Activated naive CD4-positive, alpha-beta T cell treated with anti-CD3 and anti-CD28 coated beads, Interleukin-2, amount 50 U/mL, for 24 hours (primary cell): ENCODE measurements at regions not wholly inside any gene's neighbourhood (a gene's known extent, or its start where the extent isn't known, plus 50 kb on each side); places are given as distances from the start of the nearest gene placed in this dataset.
"Not testable (repeated sequence)": the region's sequence is repeated elsewhere in the genome, so short reads cannot be mapped to it uniquely, and the experiment has no call there.

Experiments used
- H3K27ac Mint-ChIP-seq: one replicate; pipeline ENCODE4 v1.8.0; 2021; ENCODE audit warnings: mild to moderate bottlenecking, mixed read lengths
- H3K27me3 Mint-ChIP-seq: one replicate; pipeline ENCODE4 v1.8.0; 2021; ENCODE audit warnings: mixed read lengths
- H3K36me3 Mint-ChIP-seq: one replicate; pipeline ENCODE4 v1.8.0; 2021; ENCODE audit warnings: mixed read lengths
- H3K4me1 Mint-ChIP-seq: one replicate; pipeline ENCODE4 v1.8.0; 2021; ENCODE audit warnings: mixed read lengths
- H3K4me3 Mint-ChIP-seq: one replicate; pipeline ENCODE4 v1.8.0; 2021; ENCODE audit warnings: mild to moderate bottlenecking, mixed read lengths
- H3K9me3 Mint-ChIP-seq: one replicate; pipeline ENCODE4 v1.8.0; 2021; ENCODE audit warnings: mixed read lengths

DNA sequence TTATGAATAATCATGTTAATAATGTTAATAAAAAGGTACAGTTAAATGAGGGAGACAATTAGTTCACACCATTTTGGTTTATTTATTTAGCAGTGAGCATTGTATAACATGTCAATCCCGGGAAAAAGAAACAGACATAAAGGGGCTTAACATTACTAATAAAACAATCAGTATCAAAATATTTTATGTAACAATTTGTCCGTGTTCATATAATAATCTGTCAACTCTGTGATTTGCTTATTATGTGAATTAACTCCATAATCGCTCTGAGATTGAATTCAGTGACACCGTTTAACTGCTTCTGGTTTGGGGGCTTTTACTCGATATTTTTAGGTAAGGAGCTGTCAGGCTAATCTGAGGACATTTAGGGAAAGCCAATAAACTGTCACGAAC lies 95.8 kb upstream of the HMGA2 start:
- Mint-ChIP-seq H3K9me3 (peaks cover 5% of the 10 kb centered on the region), H3K36me3 (no peaks in the 10 kb centered on the region), H3K27me3 (peaks cover 44% of the 10 kb centered on the region), H3K27ac (no peak overlapping the region), H3K4me3 (no peak overlapping the region), H3K4me1 (no peaks in the 10 kb centered on the region)

DNA sequence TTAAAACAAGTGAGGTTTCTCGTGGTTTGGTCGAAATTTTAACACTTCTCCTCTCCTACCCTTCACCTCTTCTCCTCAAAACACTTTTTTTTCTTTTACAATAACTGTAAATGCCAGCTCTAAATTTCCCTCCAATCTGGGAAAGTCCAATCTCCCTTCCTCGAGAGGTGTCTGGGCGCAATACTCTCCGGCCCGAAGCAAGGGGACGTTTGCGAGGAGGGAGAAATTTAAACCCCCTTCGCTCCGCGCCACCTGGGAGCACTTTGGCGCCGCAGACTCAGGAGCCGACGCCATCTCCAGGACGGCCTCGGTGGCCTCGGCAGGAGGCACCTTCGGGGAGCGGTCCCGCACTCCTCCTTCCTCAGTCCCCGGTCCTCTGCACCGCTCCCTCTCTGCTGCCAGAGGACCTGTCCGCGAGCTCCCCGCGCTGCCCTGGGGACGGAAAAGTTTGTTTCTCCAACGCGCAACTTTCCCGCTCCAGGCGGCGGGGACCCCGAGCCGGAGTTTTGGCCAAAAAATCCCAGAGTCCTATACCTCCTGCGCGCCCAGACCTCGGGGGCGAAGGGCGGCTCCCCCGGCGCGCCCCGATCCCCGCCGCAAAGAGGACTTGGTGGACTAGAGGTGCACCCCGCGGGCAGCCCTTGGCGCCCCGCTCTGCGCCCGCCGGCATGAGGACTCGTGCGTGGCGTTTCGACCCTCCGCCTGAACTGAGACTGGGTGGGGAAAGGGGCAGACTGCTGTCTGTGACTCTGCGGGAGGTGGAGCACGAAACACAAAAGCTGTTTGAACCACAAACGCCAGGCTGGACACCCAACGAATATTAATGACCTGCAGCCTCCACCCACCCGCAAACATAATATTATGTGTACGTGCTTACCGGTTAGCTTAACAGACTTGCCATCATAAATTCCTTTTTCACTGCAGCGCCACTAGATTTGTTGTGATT lies 95.2 kb upstream of the HMGA2 start:
- H3K9me3 Mint-ChIP-seq, result peaks cover 5% of the 10 kb centered on the region
- peaks cover 47% of the 10 kb centered on the region for H3K27me3 Mint-ChIP-seq
- no peaks in the 10 kb centered on the region for H3K36me3 Mint-ChIP-seq
- H3K27ac Mint-ChIP-seq, result no peak overlapping the region
- H3K4me3 Mint-ChIP-seq, result no peak overlapping the region
- no peaks in the 10 kb centered on the region for H3K4me1 Mint-ChIP-seq

DNA sequence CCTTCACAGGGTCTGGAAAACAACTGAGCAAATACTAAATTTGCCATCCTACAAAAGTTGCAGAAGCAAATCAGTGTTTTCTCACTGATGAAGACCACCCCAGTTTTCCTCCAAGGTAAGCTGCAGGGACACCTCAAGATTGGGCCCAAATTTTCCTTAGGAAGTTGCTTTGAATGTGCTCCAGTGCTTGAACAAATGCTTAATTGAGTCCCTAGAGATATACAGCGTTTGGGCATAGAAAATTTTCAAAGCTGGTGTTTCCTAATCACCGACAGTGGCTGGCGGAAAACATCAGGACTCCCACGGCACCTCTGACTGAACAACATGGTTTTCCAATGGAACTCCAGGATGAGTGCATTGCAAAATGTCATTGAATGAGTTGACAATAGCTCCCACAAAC lies 92.5 kb upstream of the HMGA2 start:
- no peaks in the 10 kb centered on the region for H3K4me1 Mint-ChIP-seq
- H3K4me3 Mint-ChIP-seq, result no peak overlapping the region
- peaks cover 5% of the 10 kb centered on the region for H3K9me3 Mint-ChIP-seq
- H3K27me3 Mint-ChIP-seq, result peaks cover 43% of the 10 kb centered on the region
- no peaks in the 10 kb centered on the region for H3K36me3 Mint-ChIP-seq
- H3K27ac Mint-ChIP-seq, result no peak overlapping the region

DNA sequence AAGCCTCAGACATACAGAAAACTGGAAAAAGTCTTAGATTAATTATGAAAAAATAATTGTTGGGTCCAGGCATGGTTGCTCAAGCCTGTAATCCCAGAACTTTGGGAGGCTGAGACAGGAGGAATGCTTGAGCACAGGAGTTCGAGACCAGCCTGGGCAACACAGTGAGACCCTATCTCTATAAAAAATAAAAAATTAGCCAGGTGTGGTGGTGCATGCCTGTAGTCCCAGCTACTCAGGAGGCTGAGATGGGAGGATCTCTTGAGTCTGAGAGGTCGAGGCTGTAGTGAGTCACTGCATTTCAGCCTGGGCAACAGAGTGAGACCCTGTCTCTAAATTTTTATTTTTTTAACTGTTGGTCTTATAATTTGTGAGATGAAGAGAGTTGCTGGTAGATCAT lies 90.6 kb upstream of the HMGA2 start:
- H3K36me3 Mint-ChIP-seq, H3K27ac Mint-ChIP-seq, H3K4me3 Mint-ChIP-seq, H3K4me1 Mint-ChIP-seq, H3K9me3 Mint-ChIP-seq: not testable (repeated sequence)
- peaks cover 31% of the 10 kb centered on the region for H3K27me3 Mint-ChIP-seq

DNA sequence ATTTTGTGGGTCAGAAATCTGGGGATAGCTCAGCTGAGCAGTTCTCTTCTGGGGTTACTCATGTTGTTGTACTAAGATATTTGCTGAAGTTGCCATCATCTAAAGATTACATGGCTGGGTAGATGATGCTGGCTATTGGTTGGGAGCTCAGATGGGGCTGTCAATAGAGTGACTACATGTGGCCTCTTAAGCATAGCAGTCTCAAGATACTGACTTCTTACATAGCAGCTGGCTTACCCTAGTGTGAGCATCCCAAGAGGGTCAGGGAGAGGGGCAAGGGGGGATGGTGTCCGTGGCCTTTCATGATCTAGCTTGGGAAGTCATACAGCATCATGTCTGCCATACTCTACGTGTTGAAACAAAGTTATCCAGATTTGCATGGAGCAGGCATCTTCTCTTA lies 90.1 kb upstream of the HMGA2 start:
- Mint-ChIP-seq H3K9me3 (peaks cover 5% of the 10 kb centered on the region), H3K27ac (no peak overlapping the region), H3K36me3 (no peaks in the 10 kb centered on the region), H3K27me3 (peaks cover 29% of the 10 kb centered on the region), H3K4me1 (no peaks in the 10 kb centered on the region), H3K4me3 (no peak overlapping the region)

DNA sequence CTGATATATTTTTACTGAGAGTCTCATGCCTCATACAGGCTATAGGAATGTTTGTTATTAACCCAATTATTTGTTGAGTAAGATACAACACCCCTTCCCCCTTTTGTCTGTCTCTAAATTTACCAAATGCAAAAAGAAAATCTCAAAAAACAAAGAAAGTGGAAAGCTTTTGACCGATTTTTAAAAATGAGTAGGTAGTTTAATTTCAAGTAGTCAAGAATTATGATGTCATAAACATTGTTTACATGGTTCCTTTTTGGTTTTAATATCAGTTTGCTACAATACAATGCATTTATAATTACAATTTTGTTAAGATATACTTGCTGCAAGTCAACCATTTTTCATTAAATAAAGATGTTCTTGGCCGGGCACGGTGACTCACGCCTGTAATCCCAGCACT lies 84.7 kb upstream of the HMGA2 start:
- Mint-ChIP-seq H3K27me3 (peaks cover 9% of the 10 kb centered on the region), H3K4me1 (peaks cover 19% of the 10 kb centered on the region), H3K36me3 (no peaks in the 10 kb centered on the region), H3K9me3 (no peaks in the 10 kb centered on the region), H3K4me3 (no peak overlapping the region), H3K27ac (no peak overlapping the region)

DNA sequence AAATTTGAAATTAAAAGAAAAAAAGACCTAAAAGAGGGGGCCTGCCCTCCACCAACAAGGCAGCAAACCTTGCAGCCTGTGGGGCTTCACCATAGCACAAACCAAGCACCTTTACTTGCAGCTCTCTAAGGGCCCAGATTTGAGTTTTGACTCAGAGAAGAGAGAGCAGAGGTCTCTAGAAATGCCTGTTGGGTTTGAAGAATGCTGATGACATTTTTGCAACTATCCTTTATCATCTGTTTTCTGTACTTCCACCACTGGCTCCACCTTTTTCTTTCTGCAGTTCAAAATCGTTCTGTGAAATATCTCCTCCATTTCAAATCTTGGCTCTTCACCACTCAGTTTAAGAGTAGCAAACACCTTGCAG lies 83.8 kb upstream of the HMGA2 start:
- H3K27ac Mint-ChIP-seq, result no peak overlapping the region
- peaks cover 19% of the 10 kb centered on the region for H3K4me1 Mint-ChIP-seq
- peaks cover 9% of the 10 kb centered on the region for H3K27me3 Mint-ChIP-seq
- H3K36me3 Mint-ChIP-seq, result no peaks in the 10 kb centered on the region
- H3K9me3 Mint-ChIP-seq, result no peaks in the 10 kb centered on the region
- peak overlapping the region; percentile 79 for H3K4me3 Mint-ChIP-seq

DNA sequence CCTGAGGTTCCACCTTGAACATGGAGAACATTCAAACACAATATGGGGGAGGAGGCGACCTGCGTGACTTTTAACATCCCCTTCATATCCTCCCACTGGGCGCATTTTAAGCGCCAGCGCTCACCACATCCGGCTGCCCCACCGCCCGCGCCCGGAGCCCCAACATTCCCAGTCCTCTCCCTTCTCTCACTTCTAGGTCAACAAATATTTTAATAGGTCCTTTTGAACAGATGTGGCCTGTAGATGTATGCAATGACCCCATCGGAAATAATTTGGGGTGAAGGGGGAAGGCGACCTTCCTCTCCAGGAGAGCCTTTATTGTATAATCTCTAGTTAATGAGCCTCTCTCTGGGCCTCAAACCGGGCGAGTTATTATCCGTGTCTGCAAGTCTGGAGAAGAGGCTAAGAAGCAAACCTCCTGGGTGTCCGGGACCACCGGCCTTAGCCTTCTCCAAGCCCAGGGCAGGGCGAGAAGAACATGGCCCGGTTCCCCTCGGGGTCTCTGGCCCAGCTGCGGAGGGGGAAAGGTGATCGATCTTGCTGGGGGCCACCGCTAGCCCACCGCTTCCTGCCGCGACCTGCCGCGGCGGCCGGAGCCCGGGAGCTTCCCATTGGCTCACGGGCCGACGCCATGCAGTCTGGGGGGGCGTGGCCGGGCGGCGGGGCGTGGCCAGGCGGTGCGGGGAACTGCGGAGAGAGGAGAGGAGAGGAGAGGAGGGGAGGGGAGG lies 83.2 kb upstream of the HMGA2 start:
- H3K4me1 Mint-ChIP-seq, result peaks cover 19% of the 10 kb centered on the region
- no peaks in the 10 kb centered on the region for H3K36me3 Mint-ChIP-seq
- H3K27ac Mint-ChIP-seq, result no peak overlapping the region
- peaks cover 7% of the 10 kb centered on the region for H3K27me3 Mint-ChIP-seq
- H3K4me3 Mint-ChIP-seq, result peak overlapping the region; percentile 79
- no peaks in the 10 kb centered on the region for H3K9me3 Mint-ChIP-seq

DNA sequence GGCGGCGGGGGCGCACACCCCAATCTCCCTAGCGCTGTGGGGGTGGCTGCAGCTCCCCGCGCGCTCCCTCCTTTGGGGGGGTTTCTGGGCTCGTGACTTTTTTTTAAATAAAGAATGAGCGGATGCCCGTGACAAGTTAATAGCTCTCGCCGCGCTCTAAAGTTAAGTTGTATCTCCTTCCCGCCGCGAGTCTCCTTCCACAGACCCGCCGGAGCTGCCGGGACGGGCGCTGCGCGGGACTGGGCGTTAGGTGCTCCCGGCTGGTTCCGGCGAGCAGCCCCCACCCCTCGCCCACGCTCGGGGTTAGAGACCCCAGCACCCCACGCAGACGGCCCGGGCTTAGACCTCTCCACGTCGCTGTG lies 82.6 kb upstream of the HMGA2 start:
- H3K27me3 Mint-ChIP-seq, result peaks cover 9% of the 10 kb centered on the region
- no peaks in the 10 kb centered on the region for H3K36me3 Mint-ChIP-seq
- H3K4me1 Mint-ChIP-seq, result peaks cover 19% of the 10 kb centered on the region
- peak overlapping the region; percentile 82 for H3K4me3 Mint-ChIP-seq
- H3K27ac Mint-ChIP-seq, result no peak overlapping the region
- H3K9me3 Mint-ChIP-seq, result no peaks in the 10 kb centered on the region

DNA sequence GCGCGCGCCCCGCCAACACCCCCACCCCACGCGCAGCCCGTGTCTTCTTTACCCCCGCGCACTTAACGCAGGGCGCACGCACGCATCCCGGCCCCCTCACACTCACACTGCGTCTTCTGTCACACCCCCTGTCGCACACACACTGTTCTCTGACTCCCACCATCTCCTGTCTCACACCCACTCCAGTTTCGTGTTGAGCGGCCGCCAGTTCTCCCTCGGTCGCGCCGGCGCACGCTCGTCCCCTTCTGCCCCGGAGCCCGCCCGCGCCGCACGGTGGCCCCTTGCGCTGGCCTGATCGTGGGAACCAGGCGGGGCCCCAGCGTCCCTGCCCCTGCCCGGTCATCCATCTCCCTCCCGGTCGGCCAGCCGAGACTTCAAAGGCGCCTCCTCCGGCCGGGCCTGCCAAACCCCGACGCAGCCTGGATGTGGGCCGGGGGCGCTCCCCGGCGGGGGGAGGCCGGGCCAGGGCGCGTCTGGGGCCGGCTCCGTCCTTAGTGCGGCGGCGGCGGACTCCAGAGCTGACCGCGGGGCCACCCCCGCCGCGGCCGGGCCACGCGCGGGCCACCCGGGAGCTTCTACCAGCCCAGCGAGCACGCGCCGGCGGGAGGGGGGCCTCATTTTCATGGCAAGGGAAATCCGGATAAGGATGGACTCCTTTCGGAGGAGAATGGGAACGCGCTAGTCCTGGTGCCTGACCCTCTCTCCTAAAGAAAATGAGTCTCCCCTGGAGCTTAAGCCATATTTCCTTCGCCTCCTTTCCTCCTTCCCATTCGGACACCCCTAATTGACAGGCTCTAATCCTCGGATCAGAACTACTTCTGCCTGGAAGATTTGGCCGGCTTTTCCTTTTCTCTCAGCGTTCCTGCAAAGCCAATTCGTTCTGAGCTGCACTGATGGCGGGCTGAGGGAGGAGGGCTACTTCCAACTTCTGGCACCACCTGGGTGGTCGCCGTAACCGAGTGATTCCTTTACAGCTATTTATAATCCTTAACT lies 82.0 kb upstream of the HMGA2 start:
- Mint-ChIP-seq H3K27ac (no peak overlapping the region), H3K27me3 (peaks cover 9% of the 10 kb centered on the region), H3K4me3 (peak overlapping the region; percentile 82), H3K9me3 (no peaks in the 10 kb centered on the region), H3K36me3 (no peaks in the 10 kb centered on the region), H3K4me1 (peaks cover 19% of the 10 kb centered on the region)

DNA sequence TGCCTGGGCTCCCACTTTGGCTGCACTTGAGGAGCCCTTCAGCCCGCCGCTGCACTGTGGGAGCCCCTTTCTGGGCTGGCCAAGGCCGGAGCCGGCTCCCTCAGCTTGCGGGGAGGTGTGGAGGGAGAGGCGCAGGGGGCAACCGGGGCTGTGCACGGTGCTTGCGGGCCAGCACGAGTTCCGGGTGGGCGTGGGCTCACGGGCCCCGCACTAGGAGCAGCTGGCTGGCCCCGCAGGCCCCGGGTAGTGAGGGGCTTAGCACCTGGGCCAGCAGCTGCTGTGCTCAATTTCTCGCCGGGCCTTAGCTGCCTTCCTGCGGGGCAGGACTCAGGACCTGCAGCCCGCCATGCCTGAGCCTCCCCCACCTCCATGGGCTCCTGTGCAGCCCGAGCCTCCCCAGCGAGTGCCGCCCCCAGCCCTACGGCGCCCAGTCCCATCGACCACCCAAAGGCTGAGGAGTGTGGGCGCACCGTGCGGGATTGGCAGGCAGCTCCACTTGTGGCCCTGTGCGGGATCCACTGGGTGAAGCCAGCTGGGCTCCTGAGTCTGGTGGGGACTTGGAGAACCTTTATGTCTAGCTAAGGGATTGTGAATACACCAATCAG lies 79.9 kb upstream of the HMGA2 start:
- H3K27me3 Mint-ChIP-seq, H3K4me3 Mint-ChIP-seq, H3K36me3 Mint-ChIP-seq, H3K27ac Mint-ChIP-seq, H3K9me3 Mint-ChIP-seq: not testable (repeated sequence)
- H3K4me1 Mint-ChIP-seq, result peaks cover 19% of the 10 kb centered on the region

DNA sequence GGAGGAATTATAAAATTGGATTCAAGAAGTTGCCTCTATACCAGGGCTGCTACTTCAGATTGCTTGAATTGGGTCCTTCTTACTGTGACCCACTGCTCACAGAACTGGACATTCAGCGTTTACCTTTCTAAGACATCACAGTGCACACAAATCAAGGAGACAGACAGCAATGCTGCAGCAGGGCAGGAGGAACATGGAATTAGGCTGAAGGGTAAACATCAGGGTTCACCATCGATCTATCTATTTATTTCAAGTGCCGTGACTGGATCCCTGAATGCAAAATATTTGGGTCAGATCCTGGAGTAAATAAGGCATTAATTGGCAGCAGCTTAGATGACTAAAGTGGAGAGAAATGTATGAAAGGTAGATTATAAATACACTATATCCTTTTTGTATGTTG lies 76.9 kb upstream of the HMGA2 start:
- Mint-ChIP-seq H3K36me3 (no peaks in the 10 kb centered on the region), H3K9me3 (peaks cover 10% of the 10 kb centered on the region), H3K27ac (no peak overlapping the region), H3K27me3 (peaks cover 15% of the 10 kb centered on the region), H3K4me3 (no peak overlapping the region), H3K4me1 (peaks cover 6% of the 10 kb centered on the region)

DNA sequence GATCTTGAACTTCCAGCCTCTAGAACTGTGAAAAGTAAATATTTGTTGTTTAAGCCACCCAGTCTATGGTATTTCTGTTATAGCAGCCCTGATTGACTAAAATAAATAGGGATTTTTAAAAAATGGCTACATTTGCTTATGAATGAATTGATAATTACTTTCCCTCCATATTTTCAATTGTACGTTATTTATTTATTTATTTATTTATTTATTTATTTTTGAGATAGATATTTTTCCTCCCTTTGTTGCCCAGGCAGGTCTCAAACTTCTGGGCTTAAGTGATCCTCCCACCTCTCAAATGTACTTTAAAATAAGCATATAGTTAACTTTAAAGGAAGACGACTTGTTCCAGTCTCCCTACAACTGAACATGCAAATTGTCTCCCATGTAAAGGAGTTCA lies 76.0 kb upstream of the HMGA2 start:
- Mint-ChIP-seq H3K4me1 (no peaks in the 10 kb centered on the region), H3K36me3 (no peaks in the 10 kb centered on the region)

DNA sequence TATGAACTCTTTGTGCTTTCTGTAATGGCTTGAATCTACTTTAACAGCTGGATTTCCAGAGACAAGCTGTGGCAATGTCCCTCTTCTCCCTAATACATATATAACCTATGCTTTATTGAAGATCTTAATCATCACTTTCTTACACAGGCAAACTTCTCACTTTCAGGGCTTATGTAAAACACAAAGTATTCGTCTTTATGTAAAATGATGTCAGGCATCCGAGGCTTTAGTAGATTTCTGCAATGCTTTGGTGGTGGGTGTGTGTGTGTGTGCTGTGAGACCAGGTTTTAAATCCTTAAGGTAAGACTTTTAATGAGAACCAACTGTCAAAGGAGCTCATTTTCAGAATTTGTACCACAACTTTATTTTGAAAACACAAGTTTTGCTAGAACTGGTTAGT lies 70.0 kb upstream of the HMGA2 start:
- Mint-ChIP-seq H3K27me3 (peaks cover 10% of the 10 kb centered on the region), H3K4me1 (peaks cover 6% of the 10 kb centered on the region), H3K4me3 (no peak overlapping the region), H3K27ac (no peak overlapping the region), H3K36me3 (no peaks in the 10 kb centered on the region), H3K9me3 (peaks cover 6% of the 10 kb centered on the region)

More for the DNA sequence above, 76.0 kb upstream of the HMGA2 start:
- Mint-ChIP-seq H3K27ac (no peak overlapping the region), H3K9me3 (peaks cover 10% of the 10 kb centered on the region), H3K27me3 (peaks cover 10% of the 10 kb centered on the region), H3K4me3 (no peak overlapping the region)
